ENCODE measurements at regions not wholly inside any gene's neighbourhood (a gene's known extent, or its start where the extent isn't known, plus 50 kb on each side); places are given as distances from the start of the nearest gene placed in this dataset.
"Not testable (repeated sequence)": the region's sequence is repeated elsewhere in the genome, so short reads cannot be mapped to it uniquely, and the experiment has no call there.

GRCh38 chr22:22771696-22772377 lies 115.8 kb upstream of the IGLL5 start:
- DNase-seq (ENCODE audit: extremely low spot score, insufficient read length, low read depth) (no peak), FAIRE-seq (no peak)

DNA sequence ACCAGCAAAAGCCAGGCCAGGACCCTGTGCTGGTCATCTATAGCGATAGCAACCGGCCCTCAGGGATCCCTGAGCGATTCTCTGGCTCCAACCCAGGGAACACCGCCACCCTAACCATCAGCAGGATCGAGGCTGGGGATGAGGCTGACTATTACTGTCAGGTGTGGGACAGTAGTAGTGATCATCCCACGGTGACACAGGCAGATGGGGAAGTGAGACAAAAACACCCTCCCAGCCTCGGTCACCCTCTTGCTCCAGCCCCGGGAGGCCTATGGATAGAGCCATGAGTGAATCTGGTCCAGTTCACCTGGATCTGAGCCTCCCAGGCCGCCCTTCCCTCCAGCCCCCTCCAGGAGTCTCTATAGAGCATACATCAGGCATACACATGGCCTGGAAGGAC lies 115.2 kb upstream of the IGLL5 start:
- FAIRE-seq = no peak
- DNase-seq (ENCODE audit: extremely low spot score, insufficient read length, low read depth) = no peak

DNA sequence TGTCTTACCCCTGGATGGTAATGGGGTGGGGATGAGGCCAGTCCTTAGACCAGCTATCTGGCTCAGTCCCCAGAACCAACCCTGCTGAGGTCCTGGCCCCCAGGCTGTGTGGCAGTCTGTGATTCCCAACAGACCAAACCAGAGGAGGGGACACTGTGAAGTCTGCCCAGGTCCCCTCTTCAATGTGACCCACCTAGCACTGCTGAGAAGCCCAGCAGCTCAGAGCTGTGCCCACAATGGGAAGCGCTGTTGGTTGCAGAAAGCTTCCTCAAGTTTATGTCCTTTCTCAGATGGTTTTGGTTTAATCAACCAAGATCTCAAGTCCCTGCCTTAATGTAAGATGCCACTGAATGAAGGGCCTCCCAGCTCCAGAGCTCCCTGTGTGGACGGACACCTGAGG lies 114.7 kb upstream of the IGLL5 start:
- no peak for FAIRE-seq
- DNase-seq (ENCODE audit: extremely low spot score, insufficient read length, low read depth) = no peak

GRCh38 chr22:22773427-22773826 lies 114.2 kb upstream of the IGLL5 start:
- no peak for FAIRE-seq
- DNase-seq (ENCODE audit: extremely low spot score, insufficient read length, low read depth) = no peak

- DNase-seq (ENCODE audit: extremely low spot score, insufficient read length, low read depth) (no peak), FAIRE-seq (peak; percentile 70)
These were observed 113.5 kb upstream of the IGLL5 start for GRCh38 chr22:22773979-22774604.

- not testable (repeated sequence) for DNase-seq (ENCODE audit: extremely low spot score, insufficient read length, low read depth); FAIRE-seq
These were observed 112.9 kb upstream of the IGLL5 start for GRCh38 chr22:22774762-22775161.

DNA sequence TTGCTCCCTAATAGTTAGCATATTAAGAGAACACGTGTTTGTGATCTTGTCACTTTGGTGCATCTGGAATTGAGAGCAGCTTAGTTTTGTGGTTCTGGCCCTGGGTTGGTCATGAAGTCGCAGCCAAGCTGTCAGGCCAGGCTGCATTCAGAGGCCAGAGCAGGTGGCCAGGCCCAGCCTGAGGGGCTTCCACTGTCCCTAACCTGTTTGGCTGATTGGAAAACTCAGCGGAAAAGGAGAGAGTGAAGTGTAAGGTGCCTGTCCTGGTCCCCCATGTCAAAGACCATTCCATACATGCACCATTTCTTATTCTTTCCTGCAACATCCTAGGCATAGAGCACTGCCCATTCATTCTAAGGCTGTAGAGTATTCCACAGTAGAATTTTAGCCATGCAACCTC lies 111.5 kb upstream of the IGLL5 start:
- no peak for DNase-seq (ENCODE audit: extremely low spot score, insufficient read length, low read depth)
- no peak for FAIRE-seq

DNA sequence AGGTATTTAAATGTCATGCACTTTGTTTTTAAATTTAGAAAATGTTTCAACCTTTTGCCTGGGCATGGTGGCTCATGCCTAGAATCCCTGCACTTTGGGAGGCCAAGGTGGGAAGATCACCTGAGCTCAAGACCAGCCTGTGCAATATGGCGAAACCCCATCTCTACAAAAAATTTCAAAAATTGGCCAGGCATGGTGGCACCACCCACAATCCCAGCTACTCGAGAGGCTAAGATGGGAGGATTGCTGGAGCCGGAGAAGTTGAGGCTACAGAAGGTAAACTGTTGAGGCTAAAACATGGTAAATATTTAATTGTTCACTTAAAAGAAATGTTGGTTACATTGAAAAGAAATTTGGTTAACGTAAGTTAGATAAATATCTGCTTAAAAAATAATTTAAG lies 108.4 kb upstream of the IGLL5 start:
- DNase-seq (ENCODE audit: extremely low spot score, insufficient read length, low read depth) (no peak), FAIRE-seq (no peak)

DNA sequence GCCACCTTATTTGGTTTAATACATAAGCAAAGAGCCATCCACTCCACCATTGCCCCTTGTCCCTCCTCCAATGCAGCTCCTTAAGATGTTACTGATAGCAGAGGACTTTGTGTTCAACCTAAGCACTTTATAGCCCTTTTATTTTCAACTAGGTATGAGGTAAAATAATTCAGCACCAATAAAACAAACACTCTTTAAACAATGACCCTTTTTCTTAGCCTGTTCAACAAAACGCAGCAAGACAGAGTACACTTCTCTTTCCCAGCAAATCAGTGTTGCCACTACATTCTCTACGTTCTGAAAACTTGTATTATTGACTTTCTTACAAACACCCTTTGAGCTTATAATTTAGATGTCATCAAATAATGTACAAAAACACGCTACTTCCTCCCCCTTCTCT lies 104.0 kb upstream of the IGLL5 start:
- no peak for FAIRE-seq

GRCh38 chr22:22784249-22785039 lies 103.2 kb upstream of the IGLL5 start:
- FAIRE-seq = no peak
- DNase-seq (ENCODE audit: extremely low spot score, insufficient read length, low read depth) = no peak

More for the DNA sequence above, 104.0 kb upstream of the IGLL5 start:
- DNase-seq (ENCODE audit: extremely low spot score, insufficient read length, low read depth) = no peak

DNA sequence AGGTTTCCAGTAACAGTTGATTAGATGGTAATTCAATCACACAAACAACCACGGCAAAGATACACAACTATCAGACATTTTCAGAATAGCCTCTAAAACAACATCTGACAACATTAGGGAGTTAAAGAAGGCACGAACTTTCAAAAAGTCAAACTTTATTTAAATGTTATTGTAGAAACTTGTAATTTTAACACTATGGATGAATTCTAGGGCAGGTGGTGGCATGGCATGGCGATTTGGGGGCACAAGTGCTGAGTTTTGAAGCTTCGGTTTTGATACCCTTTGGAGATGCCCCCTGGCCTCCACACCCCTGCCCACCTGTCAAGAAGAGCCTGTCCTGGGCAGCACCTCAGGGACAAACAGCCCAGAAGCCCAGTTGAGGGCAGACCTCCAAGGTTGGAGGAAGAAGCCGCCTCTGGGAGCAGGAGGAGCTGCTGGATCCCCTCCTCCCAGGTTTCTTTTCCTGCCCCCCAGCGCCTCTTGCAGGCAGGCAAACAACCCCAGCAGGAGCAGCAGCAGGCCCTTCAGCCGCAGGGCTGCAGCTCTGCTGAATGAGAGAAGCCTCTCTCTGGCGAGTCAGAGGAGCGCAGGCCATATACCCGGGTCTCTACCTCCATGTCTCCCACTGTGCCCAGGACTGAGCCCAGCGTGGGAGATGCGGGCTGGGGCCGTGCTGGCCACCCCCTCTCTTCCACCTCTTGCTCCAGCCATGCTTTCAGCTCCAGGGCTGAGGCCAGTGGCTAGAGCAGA lies 102.1 kb upstream of the IGLL5 start:
- no peak for DNase-seq (ENCODE audit: extremely low spot score, insufficient read length, low read depth)
- no peak for FAIRE-seq

DNA sequence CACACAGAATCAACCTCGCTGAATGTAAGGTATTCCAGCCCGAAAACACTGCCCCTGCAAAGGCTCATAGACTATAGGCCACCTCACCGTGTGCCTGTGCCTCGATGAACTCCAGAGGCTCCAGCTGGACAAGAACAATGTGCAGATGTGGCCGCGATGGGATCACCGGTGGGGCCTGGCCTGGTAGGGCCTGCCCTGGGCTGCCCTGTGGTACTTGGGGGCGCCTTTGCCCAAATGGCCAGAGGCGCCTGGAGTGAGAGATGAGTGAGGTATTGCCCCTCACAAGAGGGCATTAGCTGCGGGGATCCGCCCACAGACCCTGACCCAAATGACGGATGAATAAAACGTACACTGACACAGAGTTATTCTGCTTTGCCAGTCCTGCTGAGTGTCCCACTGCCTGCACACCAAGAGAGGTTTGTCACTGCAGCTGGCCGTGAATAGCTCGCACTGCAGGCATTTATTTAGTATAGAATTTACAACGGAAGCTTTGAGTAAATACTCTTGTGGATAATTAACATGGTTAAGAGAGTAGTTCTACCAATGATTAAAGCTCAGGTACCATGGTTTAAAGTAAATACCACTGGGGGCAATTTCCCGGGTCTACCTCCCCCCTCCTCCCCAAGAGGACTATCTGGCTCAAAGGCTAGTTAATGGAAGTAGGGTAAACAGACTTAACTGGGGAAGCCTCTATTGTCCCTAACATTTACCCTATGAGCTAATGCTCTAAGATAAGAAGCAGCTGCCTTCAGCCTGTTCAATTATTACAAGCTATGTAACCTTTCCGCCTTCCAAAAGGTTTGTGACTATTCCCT lies 101.1 kb upstream of the IGLL5 start:
- FAIRE-seq (no peak), DNase-seq (ENCODE audit: extremely low spot score, insufficient read length, low read depth) (no peak)

GRCh38 chr22:22787151-22787550 lies 100.5 kb upstream of the IGLL5 start:
- DNase-seq (ENCODE audit: extremely low spot score, insufficient read length, low read depth) (no peak), FAIRE-seq (no peak)

- DNase-seq (ENCODE audit: extremely low spot score, insufficient read length, low read depth) = no peak
- FAIRE-seq = peak; percentile 82
These were observed 99.7 kb upstream of the IGLL5 start for GRCh38 chr22:22787786-22788459.

DNA sequence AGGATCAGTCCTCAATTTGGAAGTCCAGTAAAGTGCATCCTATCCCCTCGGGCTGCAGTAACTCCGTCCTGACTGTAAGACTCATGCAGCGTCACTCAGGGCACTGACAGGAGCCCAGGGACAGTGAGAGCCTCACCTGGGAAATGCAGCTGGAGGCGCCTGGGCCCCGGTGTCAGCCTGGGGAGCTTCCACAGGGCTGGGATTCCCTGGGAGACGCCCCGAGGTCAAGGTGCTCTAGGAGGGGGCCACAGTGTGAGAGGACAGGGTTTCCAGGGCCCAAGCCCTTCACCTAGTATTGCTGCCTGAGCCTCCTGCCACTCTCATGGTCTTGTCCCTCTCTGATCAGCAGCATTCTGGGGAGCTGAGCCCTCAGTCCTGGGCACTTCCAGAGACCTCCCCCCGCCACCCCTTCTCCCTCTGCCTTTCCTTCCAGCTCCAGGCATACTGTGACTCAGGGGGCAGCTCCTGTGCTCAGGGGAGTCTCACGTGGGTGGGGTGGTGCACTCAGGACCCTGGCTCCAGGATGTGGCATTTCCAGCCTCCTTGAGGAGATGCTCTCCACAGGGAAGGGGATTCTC lies 99.1 kb upstream of the IGLL5 start:
- DNase-seq (ENCODE audit: extremely low spot score, insufficient read length, low read depth) (no peak), FAIRE-seq (no peak)

DNA sequence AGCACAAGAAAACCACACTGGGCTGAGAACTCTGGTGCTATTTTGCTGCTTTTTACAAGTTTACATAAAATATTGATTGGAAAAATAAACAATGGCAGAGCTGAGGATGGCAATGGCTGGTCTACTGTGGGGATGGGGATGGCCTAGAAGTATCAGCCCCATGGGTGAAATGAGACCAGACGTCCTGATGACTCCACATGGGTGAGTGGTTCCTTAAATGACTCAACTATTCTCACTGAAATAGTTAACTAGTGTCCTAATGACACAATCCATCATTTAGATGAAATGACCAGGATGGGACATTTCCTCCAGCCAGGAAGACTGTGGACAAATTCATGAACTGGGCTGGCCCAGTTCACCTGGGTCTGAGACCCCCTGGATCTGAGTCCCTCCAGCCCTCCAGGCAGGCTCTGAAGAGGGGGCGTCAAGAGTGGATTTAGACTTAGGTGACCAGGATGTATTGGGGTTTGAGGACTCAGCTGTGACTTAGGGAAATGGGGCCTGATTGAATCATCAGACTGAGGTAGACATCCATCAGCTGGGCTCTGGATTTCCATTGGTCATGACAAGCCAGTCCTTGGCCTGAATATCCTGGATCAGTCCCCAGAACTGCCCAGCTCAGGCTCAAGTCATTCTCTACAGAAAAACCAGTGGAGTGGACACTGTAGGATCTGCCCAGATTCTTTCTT lies 98.2 kb upstream of the IGLL5 start:
- FAIRE-seq (no peak), DNase-seq (ENCODE audit: extremely low spot score, insufficient read length, low read depth) (no peak)

- DNase-seq (ENCODE audit: extremely low spot score, insufficient read length, low read depth) (no peak), FAIRE-seq (no peak)
These were observed 97.4 kb upstream of the IGLL5 start for GRCh38 chr22:22789922-22790845.
